Coronary artery (tissue), 2 donors: ENCODE measurements at regions not wholly inside any gene's neighbourhood (a gene's known extent, or its start where the extent isn't known, plus 50 kb on each side); places are given as distances from the start of the nearest gene placed in this dataset.
"Not testable (repeated sequence)": the region's sequence is repeated elsewhere in the genome, so short reads cannot be mapped to it uniquely, and the experiment has no call there.

Experiments
- DNase-seq: peaks from one replicate; pipeline ENCODE4 v3.0.0-alpha.2; 2017; ENCODE audit warnings: low spot score
- H3K27ac ChIP-seq, 2 donors: fragments of 200-600 bp; sonication (generic); one replicate each; pipeline ENCODE4 v1.5.1; 2016 to 2019
- H3K4me3 ChIP-seq: fragments of 200-600 bp; sonication (generic); 2 replicates; pipeline ENCODE4 v1.5.1; 2016; ENCODE audit warnings: mild to moderate bottlenecking, moderate library complexity
- TF ChIP-seq, protein P1 (sequence below): fragments of 200-600 bp; sonication (generic); IDR thresholded peaks from one replicate; pipeline ENCODE4 v1.5.1; 2019; ENCODE audit warnings: antibody characterized with exemption

DNA sequence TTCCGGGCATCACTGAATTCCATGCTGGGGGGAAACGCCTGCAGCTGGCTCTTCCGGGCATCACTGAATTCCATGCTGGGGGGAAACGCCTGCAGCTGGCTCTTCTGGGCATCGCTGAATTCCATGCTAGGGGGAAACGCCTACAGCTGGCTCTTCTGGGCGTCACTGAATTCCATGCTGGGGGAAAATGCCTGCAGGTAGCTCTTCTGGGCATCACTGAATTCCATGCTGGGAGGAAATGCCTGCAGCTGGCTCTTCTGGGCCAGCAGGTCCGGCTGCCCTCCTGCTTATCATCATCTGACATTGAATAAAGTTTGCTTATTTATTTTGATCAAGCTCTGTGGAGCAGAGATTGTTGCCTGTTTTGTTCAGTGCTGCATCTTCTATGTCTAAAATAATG, 355.1 kb downstream of the SMOC2 start:
- Histone ChIP-seq H3K4me3 (no peak overlapping the region), H3K27ac (no peak overlapping the region)
- DNase-seq: no peak
- TF ChIP-seq, protein P1, sequence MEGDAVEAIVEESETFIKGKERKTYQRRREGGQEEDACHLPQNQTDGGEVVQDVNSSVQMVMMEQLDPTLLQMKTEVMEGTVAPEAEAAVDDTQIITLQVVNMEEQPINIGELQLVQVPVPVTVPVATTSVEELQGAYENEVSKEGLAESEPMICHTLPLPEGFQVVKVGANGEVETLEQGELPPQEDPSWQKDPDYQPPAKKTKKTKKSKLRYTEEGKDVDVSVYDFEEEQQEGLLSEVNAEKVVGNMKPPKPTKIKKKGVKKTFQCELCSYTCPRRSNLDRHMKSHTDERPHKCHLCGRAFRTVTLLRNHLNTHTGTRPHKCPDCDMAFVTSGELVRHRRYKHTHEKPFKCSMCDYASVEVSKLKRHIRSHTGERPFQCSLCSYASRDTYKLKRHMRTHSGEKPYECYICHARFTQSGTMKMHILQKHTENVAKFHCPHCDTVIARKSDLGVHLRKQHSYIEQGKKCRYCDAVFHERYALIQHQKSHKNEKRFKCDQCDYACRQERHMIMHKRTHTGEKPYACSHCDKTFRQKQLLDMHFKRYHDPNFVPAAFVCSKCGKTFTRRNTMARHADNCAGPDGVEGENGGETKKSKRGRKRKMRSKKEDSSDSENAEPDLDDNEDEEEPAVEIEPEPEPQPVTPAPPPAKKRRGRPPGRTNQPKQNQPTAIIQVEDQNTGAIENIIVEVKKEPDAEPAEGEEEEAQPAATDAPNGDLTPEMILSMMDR: no peak

DNA sequence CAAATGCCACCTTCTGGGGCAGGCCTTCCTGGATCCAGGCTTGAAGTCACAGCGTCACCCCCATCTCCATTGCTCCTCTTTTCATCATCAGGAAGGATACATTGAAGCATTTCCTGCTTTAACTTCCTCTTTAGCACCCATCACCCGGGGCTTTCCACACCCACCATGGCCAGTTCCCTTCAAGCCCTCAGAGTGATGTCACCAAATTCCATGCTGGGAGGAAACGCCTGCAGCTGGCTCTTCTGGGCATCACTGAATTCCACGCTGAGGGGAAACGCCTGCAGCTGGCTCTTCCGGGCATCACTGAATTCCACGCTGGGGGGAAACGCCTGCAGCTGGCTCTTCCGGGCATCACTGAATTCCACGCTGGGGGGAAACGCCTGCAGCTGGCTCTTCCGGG, 354.6 kb downstream of the SMOC2 start:
- H3K4me3 ChIP-seq, DNase-seq, H3K27ac ChIP-seq: not testable (repeated sequence)

DNA sequence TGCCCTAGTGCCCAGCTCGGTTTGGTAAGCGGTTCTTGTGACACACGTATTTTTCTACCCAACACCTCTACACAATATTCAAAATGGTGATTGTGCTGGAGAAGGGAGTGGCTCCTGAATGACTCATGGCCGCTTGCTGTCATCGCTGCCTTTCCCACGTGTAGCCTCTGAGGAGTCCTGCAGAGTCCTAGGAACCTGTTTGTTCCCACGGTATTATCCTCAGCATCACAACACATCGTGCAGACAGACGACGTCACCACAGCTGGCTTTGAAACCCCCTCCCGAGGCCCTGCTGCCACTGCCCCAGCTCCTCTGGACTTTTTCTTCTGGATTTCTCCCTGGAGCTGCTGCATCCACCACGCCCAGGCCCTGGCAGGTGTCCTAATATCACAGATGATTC, 353.5 kb downstream of the SMOC2 start:
- Histone ChIP-seq H3K27ac (no peak overlapping the region), H3K4me3 (no peak overlapping the region)
- DNase-seq: no peak
- TF ChIP-seq, protein P1: no peak

DNA sequence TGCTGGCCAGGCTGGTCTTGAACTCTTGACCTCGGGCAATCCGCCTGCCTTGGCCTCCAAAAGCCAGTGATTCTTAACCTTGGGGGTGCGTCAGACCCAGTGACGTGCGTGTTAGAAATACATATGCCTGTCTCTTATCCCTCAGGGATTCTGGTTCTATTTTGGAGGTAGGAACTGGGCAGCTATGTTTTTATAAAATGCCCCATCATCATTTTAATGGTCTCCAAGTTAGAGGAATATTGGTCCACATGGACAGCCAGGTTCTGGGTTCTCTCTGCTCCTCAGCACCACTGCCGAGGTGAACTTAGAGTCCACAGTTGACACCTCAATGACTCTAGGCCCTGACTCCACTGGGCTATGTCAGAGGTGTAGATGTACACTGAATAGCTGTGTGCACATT, 352.7 kb downstream of the SMOC2 start:
- TF ChIP-seq, protein P1: no peak
- no peak for DNase-seq
- Histone ChIP-seq H3K4me3 (no peak overlapping the region), H3K27ac (no peak overlapping the region)

DNA sequence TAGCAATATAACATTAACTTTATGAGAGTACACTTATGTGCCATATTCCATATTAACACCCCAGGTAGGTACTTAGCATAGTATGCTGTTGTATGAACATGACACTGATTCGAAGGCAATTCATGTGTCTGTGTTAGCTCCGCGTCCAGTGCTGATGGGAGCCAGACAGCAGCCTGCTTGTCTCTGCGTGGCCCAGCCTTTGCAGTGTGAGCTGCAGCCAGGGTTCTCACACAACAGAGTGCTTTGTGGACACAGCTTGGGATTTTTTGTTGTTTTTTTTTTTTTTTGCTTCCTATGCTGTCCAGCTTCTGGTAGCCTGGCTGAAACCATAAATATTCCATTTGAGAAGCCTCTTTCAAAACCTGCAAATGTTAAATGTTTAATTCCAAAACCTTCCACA, 350.9 kb downstream of the SMOC2 start:
- Histone ChIP-seq H3K4me3 (no peak overlapping the region), H3K27ac (no peak overlapping the region)
- DNase-seq: no peak
- TF ChIP-seq, protein P1: no peak

DNA sequence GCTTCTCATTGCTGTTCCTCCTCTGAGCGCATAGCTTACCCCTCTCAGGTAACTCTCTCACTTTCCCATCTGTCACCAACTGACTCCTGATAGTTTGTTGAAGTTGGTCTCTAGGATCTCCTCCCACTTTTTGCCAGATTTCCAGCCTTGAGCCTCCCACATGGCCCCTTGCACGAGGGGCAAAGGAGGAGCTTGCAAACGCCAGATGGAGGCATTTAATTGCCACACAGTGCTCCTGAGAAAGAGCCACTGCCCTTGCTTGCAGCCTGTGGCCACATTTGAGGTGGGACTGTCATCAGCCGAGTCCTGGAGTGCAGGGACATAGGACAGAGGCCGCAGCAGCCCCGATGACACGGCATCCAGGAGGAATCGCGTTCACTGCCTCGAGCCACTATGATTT, 348.7 kb downstream of the SMOC2 start:
- Histone ChIP-seq H3K4me3 (no peak overlapping the region), H3K27ac (no peak overlapping the region)
- TF ChIP-seq, protein P1: no peak
- no peak for DNase-seq

DNA sequence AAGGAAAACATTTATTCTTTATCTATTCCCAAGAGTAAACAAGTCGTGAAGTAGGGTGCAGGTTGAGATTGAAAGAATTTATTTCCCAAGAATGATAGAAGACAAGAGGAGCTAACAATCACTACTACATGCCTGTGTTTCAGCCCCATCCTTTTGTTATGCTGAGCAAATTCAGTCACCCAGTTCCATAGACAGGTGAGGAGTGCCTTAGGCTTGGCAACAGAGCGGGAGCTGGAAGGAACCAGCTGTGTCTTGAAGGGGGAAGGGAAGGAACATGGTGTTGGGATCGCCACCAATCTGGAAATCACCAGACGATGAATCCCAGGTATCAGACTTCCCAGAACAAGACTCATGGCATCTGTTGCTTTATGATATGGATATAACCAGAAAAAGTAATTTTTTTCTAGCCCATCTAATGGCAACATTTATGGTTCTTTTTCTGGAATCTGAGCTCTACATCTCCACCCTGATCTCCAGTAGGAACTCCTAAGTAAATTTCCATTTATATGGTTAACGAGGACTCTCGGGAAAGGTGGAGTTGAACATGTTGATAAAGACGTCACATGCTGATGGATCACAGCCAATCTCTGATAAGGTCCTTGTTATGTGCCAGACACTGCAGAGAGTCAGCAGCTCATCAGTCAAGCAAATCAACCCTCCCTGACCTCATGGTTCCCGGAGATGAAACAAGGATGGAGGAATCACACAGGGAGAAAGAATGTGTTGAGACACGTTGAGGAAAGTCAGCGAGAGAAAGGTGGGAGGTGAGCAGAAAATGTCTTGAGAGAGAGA, 344.9 kb downstream of the SMOC2 start:
- no peak overlapping the region for H3K27ac ChIP-seq
- TF ChIP-seq, protein P1: no peak
- no peak overlapping the region for H3K4me3 ChIP-seq
- no peak for DNase-seq
